HEK293 (cell line): ENCODE measurements at regions not wholly inside any gene's neighbourhood (a gene's known extent, or its start where the extent isn't known, plus 50 kb on each side); places are given as distances from the start of the nearest gene placed in this dataset.

ENCODE experiments used
- GFI1B ChIP-seq: fragments of 450-650 bp; formaldehyde crosslinking; IDR thresholded peaks from 2 replicates; pipeline ENCODE4 v1.5.1; 2016; ENCODE audit warnings: missing biosample characterization, missing genetic modification characterization
- GLI2 ChIP-seq: fragments of 450-650 bp; formaldehyde crosslinking; IDR thresholded peaks from 2 replicates; pipeline ENCODE4; 2017; ENCODE audit warnings: missing biosample characterization, missing genetic modification characterization, low read depth, borderline replicate concordance
- SP7 ChIP-seq: fragments of 450-650 bp; formaldehyde crosslinking; IDR thresholded peaks from 2 replicates; pipeline ENCODE4 v1.5.1; 2016; ENCODE audit warnings: missing biosample characterization, missing genetic modification characterization
- ZBTB48 ChIP-seq: fragments of 450-650 bp; formaldehyde crosslinking; IDR thresholded peaks from 2 replicates; pipeline ENCODE4 v1.5.1; 2016; ENCODE audit warnings: missing biosample characterization, missing genetic modification characterization
- ZNF148 ChIP-seq: fragments of 450-650 bp; formaldehyde crosslinking; IDR thresholded peaks from 2 replicates; pipeline ENCODE4 v1.5.0; 2017; ENCODE audit warnings: missing biosample characterization, missing genetic modification characterization, borderline replicate concordance
- ZNF184 ChIP-seq: fragments of 450-650 bp; IDR thresholded peaks from 2 replicates; pipeline ENCODE4 v1.5.1; 2018; ENCODE audit warnings: missing biosample characterization, mild to moderate bottlenecking, missing genetic modification characterization
- ZNF19 ChIP-seq: fragments of 450-650 bp; formaldehyde crosslinking; IDR thresholded peaks from 2 replicates; pipeline ENCODE4; 2016; ENCODE audit warnings: missing biosample characterization, missing genetic modification characterization, low read depth
- ZNF214 ChIP-seq: fragments of 450-650 bp; formaldehyde crosslinking; IDR thresholded peaks from 2 replicates; pipeline ENCODE4 v1.5.1; 2017; ENCODE audit warnings: missing biosample characterization, mild to moderate bottlenecking, missing genetic modification characterization, borderline replicate concordance
- ZNF335 ChIP-seq: fragments of 450-650 bp; formaldehyde crosslinking; conservative IDR thresholded peaks from 2 replicates; pipeline ENCODE4 v1.5.1; 2016; ENCODE audit warnings: missing biosample characterization, missing genetic modification characterization
- ZNF366 ChIP-seq: fragments of 450-650 bp; formaldehyde crosslinking; conservative IDR thresholded peaks from 2 replicates; pipeline ENCODE4 v1.5.1; 2016; ENCODE audit warnings: missing biosample characterization, missing genetic modification characterization
- ZNF561 ChIP-seq: fragments of 450-650 bp; IDR thresholded peaks from 2 replicates; pipeline ENCODE4 v1.5.1; 2018; ENCODE audit warnings: missing biosample characterization, missing genetic modification characterization, borderline replicate concordance
- ZNF629 ChIP-seq: fragments of 450-650 bp; formaldehyde crosslinking; IDR thresholded peaks from 2 replicates; pipeline ENCODE4 v1.5.1; 2017; ENCODE audit warnings: missing biosample characterization, missing genetic modification characterization
- ZNF660 ChIP-seq: fragments of 450-650 bp; IDR thresholded peaks from 2 replicates; pipeline ENCODE4 v1.5.1; 2018; ENCODE audit warnings: missing biosample characterization, mild to moderate bottlenecking, missing genetic modification characterization
- ZNF664 ChIP-seq: fragments of 450-650 bp; formaldehyde crosslinking; IDR thresholded peaks from 2 replicates; pipeline ENCODE4 v1.5.1; 2016; ENCODE audit warnings: missing biosample characterization, missing genetic modification characterization
- ZNF692 ChIP-seq: fragments of 450-650 bp; formaldehyde crosslinking; IDR thresholded peaks from 2 replicates; pipeline ENCODE4 v1.5.1; 2016; ENCODE audit warnings: missing biosample characterization, missing genetic modification characterization
- ZNF747 ChIP-seq: fragments of 450-650 bp; formaldehyde crosslinking; IDR thresholded peaks from 2 replicates; pipeline ENCODE4 v1.5.1; 2016; ENCODE audit warnings: missing biosample characterization, missing genetic modification characterization
- ZNF792 ChIP-seq: fragments of 450-650 bp; formaldehyde crosslinking; IDR thresholded peaks from 2 replicates; pipeline ENCODE4 v1.5.1; 2016; ENCODE audit warnings: missing biosample characterization, missing genetic modification characterization
- ZNF830 ChIP-seq: fragments of 450-650 bp; IDR thresholded peaks from 2 replicates; pipeline ENCODE4 v1.5.0; 2018; ENCODE audit warnings: missing biosample characterization, missing genetic modification characterization, low read depth, mild to moderate bottlenecking, moderate library complexity
- TF ChIP-seq, protein P1 (sequence below): fragments of 450-650 bp; formaldehyde crosslinking; IDR thresholded peaks from 2 replicates; pipeline ENCODE4 v1.5.1; 2016; ENCODE audit warnings: missing biosample characterization, missing genetic modification characterization
- TF ChIP-seq, protein P2 (sequence below): fragments of 450-650 bp; formaldehyde crosslinking; IDR thresholded peaks from 2 replicates; pipeline ENCODE4 v1.5.1; 2017; ENCODE audit warnings: missing biosample characterization, missing genetic modification characterization
- TF ChIP-seq, protein P3 (sequence below): fragments of 450-650 bp; formaldehyde crosslinking; IDR thresholded peaks from 2 replicates; pipeline ENCODE4 v1.5.1; 2016; ENCODE audit warnings: missing biosample characterization, missing genetic modification characterization
- TF ChIP-seq, protein P4 (sequence below): fragments of 450-650 bp; formaldehyde crosslinking; IDR thresholded peaks from 2 replicates; pipeline ENCODE4 v1.5.1; 2016; ENCODE audit warnings: missing biosample characterization, missing genetic modification characterization
- TF ChIP-seq, protein P5 (sequence below): fragments of 450-650 bp; formaldehyde crosslinking; conservative IDR thresholded peaks from 2 replicates; pipeline ENCODE4 v1.5.1; 2016; ENCODE audit warnings: low read depth, missing biosample characterization, missing genetic modification characterization

- TF ChIP-seq, protein P1, sequence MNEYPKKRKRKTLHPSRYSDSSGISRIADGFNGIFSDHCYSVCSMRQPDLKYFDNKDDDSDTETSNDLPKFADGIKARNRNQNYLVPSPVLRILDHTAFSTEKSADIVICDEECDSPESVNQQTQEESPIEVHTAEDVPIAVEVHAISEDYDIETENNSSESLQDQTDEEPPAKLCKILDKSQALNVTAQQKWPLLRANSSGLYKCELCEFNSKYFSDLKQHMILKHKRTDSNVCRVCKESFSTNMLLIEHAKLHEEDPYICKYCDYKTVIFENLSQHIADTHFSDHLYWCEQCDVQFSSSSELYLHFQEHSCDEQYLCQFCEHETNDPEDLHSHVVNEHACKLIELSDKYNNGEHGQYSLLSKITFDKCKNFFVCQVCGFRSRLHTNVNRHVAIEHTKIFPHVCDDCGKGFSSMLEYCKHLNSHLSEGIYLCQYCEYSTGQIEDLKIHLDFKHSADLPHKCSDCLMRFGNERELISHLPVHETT (tag by site-specific recombination) = 0 out of 2 replicates have a peak, but pooled peaks have one; percentile 25
- no peak for TF ChIP-seq ZNF747 (tag by site-specific recombination)
- TF ChIP-seq ZNF792 (tag by site-specific recombination) = no peak
- no peak for TF ChIP-seq ZNF214 (tag by site-specific recombination)
- TF ChIP-seq, protein P2, sequence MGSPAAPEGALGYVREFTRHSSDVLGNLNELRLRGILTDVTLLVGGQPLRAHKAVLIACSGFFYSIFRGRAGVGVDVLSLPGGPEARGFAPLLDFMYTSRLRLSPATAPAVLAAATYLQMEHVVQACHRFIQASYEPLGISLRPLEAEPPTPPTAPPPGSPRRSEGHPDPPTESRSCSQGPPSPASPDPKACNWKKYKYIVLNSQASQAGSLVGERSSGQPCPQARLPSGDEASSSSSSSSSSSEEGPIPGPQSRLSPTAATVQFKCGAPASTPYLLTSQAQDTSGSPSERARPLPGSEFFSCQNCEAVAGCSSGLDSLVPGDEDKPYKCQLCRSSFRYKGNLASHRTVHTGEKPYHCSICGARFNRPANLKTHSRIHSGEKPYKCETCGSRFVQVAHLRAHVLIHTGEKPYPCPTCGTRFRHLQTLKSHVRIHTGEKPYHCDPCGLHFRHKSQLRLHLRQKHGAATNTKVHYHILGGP (tag by site-specific recombination) = no peak
- TF ChIP-seq, protein P3, sequence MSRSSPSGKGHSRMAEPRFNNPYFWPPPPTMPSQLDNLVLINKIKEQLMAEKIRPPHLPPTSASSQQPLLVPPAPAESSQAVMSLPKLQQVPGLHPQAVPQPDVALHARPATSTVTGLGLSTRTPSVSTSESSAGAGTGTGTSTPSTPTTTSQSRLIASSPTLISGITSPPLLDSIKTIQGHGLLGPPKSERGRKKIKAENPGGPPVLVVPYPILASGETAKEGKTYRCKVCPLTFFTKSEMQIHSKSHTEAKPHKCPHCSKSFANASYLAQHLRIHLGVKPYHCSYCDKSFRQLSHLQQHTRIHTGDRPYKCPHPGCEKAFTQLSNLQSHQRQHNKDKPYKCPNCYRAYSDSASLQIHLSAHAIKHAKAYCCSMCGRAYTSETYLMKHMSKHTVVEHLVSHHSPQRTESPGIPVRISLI (tag by site-specific recombination) = no peak
- no peak for TF ChIP-seq ZNF19 (tag by site-specific recombination)
- TF ChIP-seq, protein P4, sequence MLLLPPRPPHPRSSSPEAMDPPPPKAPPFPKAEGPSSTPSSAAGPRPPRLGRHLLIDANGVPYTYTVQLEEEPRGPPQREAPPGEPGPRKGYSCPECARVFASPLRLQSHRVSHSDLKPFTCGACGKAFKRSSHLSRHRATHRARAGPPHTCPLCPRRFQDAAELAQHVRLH (tag by site-specific recombination) = no peak
- 0 out of 2 replicates have a peak, but pooled peaks have one; percentile 27 for TF ChIP-seq ZNF660 (tag by site-specific recombination)
- TF ChIP-seq ZNF335 (tag by site-specific recombination) = 0 out of 2 replicates have a peak, but pooled peaks have one; percentile 15
- 0 out of 2 replicates have a peak, but pooled peaks have one; percentile 28 for TF ChIP-seq ZNF692 (tag by site-specific recombination)
- TF ChIP-seq GFI1B (tag by site-specific recombination) = no peak
- no peak for TF ChIP-seq GLI2 (tag by site-specific recombination)
- peak; percentile 90 for TF ChIP-seq ZNF629 (tag by site-specific recombination)
- TF ChIP-seq ZNF366 (tag by site-specific recombination) = peak; percentile 60
- peak; percentile 89 for TF ChIP-seq SP7 (tag by site-specific recombination)
- 0 out of 2 replicates have a peak, but pooled peaks have one; percentile 27 for TF ChIP-seq ZNF184
- TF ChIP-seq ZNF830 (tag by site-specific recombination) = no peak
- no peak for TF ChIP-seq ZNF561
- TF ChIP-seq ZNF148 (tag by site-specific recombination) = no peak
- no peak for TF ChIP-seq ZNF664 (tag by site-specific recombination)
- TF ChIP-seq ZBTB48 (tag by site-specific recombination) = no peak
- TF ChIP-seq, protein P5, sequence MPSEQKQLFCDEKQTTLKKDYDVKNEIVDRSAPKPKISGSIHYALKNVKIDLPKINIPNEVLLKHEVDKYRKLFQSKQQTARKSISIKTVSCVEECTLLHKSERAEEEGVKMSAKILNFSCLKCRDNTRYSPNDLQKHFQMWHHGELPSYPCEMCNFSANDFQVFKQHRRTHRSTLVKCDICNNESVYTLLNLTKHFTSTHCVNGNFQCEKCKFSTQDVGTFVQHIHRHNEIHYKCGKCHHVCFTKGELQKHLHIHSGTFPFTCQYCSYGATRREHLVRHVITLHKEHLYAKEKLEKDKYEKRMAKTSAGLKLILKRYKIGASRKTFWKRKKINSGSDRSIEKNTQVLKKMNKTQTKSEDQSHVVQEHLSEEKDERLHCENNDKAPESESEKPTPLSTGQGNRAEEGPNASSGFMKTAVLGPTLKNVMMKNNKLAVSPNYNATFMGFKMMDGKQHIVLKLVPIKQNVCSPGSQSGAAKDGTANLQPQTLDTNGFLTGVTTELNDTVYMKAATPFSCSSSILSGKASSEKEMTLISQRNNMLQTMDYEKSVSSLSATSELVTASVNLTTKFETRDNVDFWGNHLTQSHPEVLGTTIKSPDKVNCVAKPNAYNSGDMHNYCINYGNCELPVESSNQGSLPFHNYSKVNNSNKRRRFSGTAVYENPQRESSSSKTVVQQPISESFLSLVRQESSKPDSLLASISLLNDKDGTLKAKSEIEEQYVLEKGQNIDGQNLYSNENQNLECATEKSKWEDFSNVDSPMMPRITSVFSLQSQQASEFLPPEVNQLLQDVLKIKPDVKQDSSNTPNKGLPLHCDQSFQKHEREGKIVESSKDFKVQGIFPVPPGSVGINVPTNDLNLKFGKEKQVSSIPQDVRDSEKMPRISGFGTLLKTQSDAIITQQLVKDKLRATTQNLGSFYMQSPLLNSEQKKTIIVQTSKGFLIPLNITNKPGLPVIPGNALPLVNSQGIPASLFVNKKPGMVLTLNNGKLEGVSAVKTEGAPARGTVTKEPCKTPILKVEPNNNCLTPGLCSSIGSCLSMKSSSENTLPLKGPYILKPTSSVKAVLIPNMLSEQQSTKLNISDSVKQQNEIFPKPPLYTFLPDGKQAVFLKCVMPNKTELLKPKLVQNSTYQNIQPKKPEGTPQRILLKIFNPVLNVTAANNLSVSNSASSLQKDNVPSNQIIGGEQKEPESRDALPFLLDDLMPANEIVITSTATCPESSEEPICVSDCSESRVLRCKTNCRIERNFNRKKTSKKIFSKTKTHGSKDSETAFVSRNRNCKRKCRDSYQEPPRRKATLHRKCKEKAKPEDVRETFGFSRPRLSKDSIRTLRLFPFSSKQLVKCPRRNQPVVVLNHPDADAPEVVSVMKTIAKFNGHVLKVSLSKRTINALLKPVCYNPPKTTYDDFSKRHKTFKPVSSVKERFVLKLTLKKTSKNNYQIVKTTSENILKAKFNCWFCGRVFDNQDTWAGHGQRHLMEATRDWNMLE = no peak
- TF ChIP-seq, all 188 proteins: peak for 11
Measured at GRCh38 chr1:93753791-93754763, 72.4 kb upstream of the BCAR3 start (continued).
